ENCODE measurements at regions not wholly inside any gene's neighbourhood (a gene's known extent, or its start where the extent isn't known, plus 50 kb on each side); places are given as distances from the start of the nearest gene placed in this dataset.

- no peaks in the 10 kb centered on the region for H3K27me3 Mint-ChIP-seq
- intact Hi-C loops (cut with DNase I, micrococcal nuclease): no loop called here
- Histone ChIP-seq H3K4me1 (ENCODE audit: insufficient read depth, low read length) (no peaks in the 10 kb centered on the region), H3K4me3 (ENCODE audit: low read length) (no peak overlapping the region), H3K27ac (ENCODE audit: low read depth in 1 of 2, low read length in 2 of 2) (no peak overlapping the region), H3K9me3 (ENCODE audit: control insufficient read depth in 1 of 2, insufficient read depth in 1 of 2, low read length in 2 of 2) (peaks cover 0 to 7% of the 10 kb centered on the region in 2 experiments), H3K27me3 (ENCODE audit: control insufficient read depth in 1 of 2, insufficient read depth in 2 of 2, low read length in 2 of 2) (no peaks in the 10 kb centered on the region), H3K36me3 (ENCODE audit: insufficient read depth, low read length) (no peaks in the 10 kb centered on the region)
- ChIA-PET CTCF (no interaction called here), POLR2A (no interaction called here)
- H3K4me3 Mint-ChIP-seq: no peak overlapping the region
- no peaks in the 10 kb centered on the region for H3K4me1 Mint-ChIP-seq (ENCODE audit: low read depth)
- no peaks in the 10 kb centered on the region for H3K36me3 Mint-ChIP-seq (ENCODE audit: low read depth)
- no peak for ATAC-seq (ENCODE audit: poor library complexity)
- DNase-seq: no peak
- H3K9me3 Mint-ChIP-seq: peaks cover 2% of the 10 kb centered on the region
- no peak overlapping the region for H3K27ac Mint-ChIP-seq
- no peak for TF ChIP-seq CTCF (IDR thresholded peaks at IDR 0.05)
These were observed 387.4 kb upstream of the LRRC7 start for GRCh38 chr1:69180358-69180757.

DNA sequence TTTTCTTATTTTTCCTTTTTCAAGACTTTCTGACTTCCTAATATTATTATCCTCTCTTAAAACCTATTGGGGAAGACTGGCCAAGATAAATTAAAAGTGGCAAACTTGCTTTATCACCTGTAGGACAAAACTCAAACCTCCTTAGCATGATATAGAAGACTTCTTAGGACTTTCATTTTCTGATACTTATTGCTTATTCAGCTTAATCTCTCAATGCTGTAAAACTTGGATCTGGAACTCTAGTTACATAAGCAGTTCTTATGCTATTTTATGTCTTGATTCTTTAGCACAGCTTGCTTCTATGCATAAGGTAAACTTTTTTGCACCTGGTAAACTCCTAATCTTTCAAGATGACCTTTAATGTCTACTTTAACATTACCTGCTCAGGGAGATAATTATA is 382.3 kb upstream of the LRRC7 start:
- H3K4me3 Mint-ChIP-seq: no peak overlapping the region
- DNase-seq (no peak), ATAC-seq (ENCODE audit: poor library complexity) (no peak)
- Histone ChIP-seq H3K4me3 (ENCODE audit: low read length) (no peak overlapping the region), H3K9me3 (ENCODE audit: control insufficient read depth in 1 of 2, insufficient read depth in 1 of 2, low read length in 2 of 2) (no peaks in the 10 kb centered on the region), H3K27ac (ENCODE audit: low read depth in 1 of 2, low read length in 2 of 2) (no peak overlapping the region), H3K27me3 (ENCODE audit: control insufficient read depth in 1 of 2, insufficient read depth in 2 of 2, low read length in 2 of 2) (no peaks in the 10 kb centered on the region), H3K4me1 (ENCODE audit: insufficient read depth, low read length) (no peaks in the 10 kb centered on the region), H3K36me3 (ENCODE audit: insufficient read depth, low read length) (no peaks in the 10 kb centered on the region)
- peaks cover 4% of the 10 kb centered on the region for H3K9me3 Mint-ChIP-seq
- TF ChIP-seq CTCF (IDR thresholded peaks at IDR 0.05): no peak
- H3K36me3 Mint-ChIP-seq (ENCODE audit: low read depth): no peaks in the 10 kb centered on the region
- no peak overlapping the region for H3K27ac Mint-ChIP-seq
- ChIA-PET POLR2A (no interaction called here), CTCF (no interaction called here)
- no peaks in the 10 kb centered on the region for H3K4me1 Mint-ChIP-seq (ENCODE audit: low read depth)
- no peaks in the 10 kb centered on the region for H3K27me3 Mint-ChIP-seq
- intact Hi-C loops (cut with DNase I, micrococcal nuclease): no loop called here

- H3K27ac ChIP-seq (ENCODE audit: low read depth in 1 of 2, low read length in 2 of 2): no peak overlapping the region
- Mint-ChIP-seq H3K27ac (no peak overlapping the region), H3K27me3 (no peaks in the 10 kb centered on the region), H3K4me3 (no peak overlapping the region), H3K9me3 (peaks cover 6% of the 10 kb centered on the region), H3K36me3 (ENCODE audit: low read depth) (no peaks in the 10 kb centered on the region), H3K4me1 (ENCODE audit: low read depth) (no peaks in the 10 kb centered on the region)
- intact Hi-C loops (cut with DNase I, micrococcal nuclease): no loop called here
- CTCF ChIA-PET: no interaction called here
- POLR2A ChIA-PET: no interaction called here
- no peaks in the 10 kb centered on the region for H3K9me3 ChIP-seq (ENCODE audit: control insufficient read depth in 1 of 2, insufficient read depth in 1 of 2, low read length in 2 of 2)
- ATAC-seq (ENCODE audit: poor library complexity) (no peak), DNase-seq (no peak)
- no peaks in the 10 kb centered on the region for H3K27me3 ChIP-seq (ENCODE audit: control insufficient read depth in 1 of 2, insufficient read depth in 2 of 2, low read length in 2 of 2)
- no peak overlapping the region for H3K4me3 ChIP-seq (ENCODE audit: low read length)
- no peaks in the 10 kb centered on the region for H3K36me3 ChIP-seq (ENCODE audit: insufficient read depth, low read length)
- no peaks in the 10 kb centered on the region for H3K4me1 ChIP-seq (ENCODE audit: insufficient read depth, low read length)
- no peak for TF ChIP-seq CTCF (IDR thresholded peaks at IDR 0.05)
These were observed 376.4 kb upstream of the LRRC7 start for GRCh38 chr1:69191335-69191734.
